SJSA1 (cell line): ENCODE measurements at regions not wholly inside any gene's neighbourhood (a gene's known extent, or its start where the extent isn't known, plus 50 kb on each side); places are given as distances from the start of the nearest gene placed in this dataset.
"Not testable (repeated sequence)": the region's sequence is repeated elsewhere in the genome, so short reads cannot be mapped to it uniquely, and the experiment has no call there.

ENCODE experiments used
- DNase-seq, 2 experiments: peaks; one replicate each; pipeline ENCODE4 v3.0.0-alpha.2; 2015 to 2020; ENCODE audit warnings: low spot score in 2 of 2, low read depth in 1 of 2
- H3K27ac ChIP-seq: fragments of 250-450 bp; sonication (Bioruptor Pico); 2 replicates; pipeline ENCODE4 v1.5.1; 2020; ENCODE audit warnings: mild to moderate bottlenecking, moderate library complexity
- H3K27me3 ChIP-seq: fragments of 250-450 bp; sonication (Bioruptor Pico); replicated peaks from 2 replicates; pipeline ENCODE4 v1.5.1; 2020; ENCODE audit warnings: mild to moderate bottlenecking, moderate library complexity
- H3K36me3 ChIP-seq: fragments of 250-450 bp; sonication (Bioruptor Pico); 2 replicates; pipeline ENCODE4 v1.5.1; 2020; ENCODE audit warnings: mild to moderate bottlenecking
- H3K4me1 ChIP-seq: fragments of 250-450 bp; sonication (Bioruptor Pico); replicated peaks from 2 replicates; pipeline ENCODE4 v1.6.1; 2021; ENCODE audit warnings: mild to moderate bottlenecking
- H3K4me3 ChIP-seq: fragments of 250-450 bp; sonication (Bioruptor Pico); 2 replicates; pipeline ENCODE4 v1.5.1; 2020; ENCODE audit warnings: mild to moderate bottlenecking
- H3K9me3 ChIP-seq: fragments of 250-450 bp; sonication (Bioruptor Pico); replicated peaks from 2 replicates; pipeline ENCODE4 v1.5.1; 2020; ENCODE audit warnings: mild to moderate bottlenecking

GRCh38 chrY:7805624-7806023 lies 894.1 kb upstream of the AMELY start:
- H3K27ac ChIP-seq: no peak overlapping the region
- H3K36me3 ChIP-seq: no peaks in the 10 kb centered on the region
- peaks cover 11% of the 10 kb centered on the region for H3K4me1 ChIP-seq
- H3K4me3 ChIP-seq: no peak overlapping the region
- no peaks in the 10 kb centered on the region for H3K27me3 ChIP-seq
- no peak for DNase-seq
- no peaks in the 10 kb centered on the region for H3K9me3 ChIP-seq

- H3K9me3 ChIP-seq: no peaks in the 10 kb centered on the region
- no peak overlapping the region for H3K27ac ChIP-seq
- peaks cover 11% of the 10 kb centered on the region for H3K4me1 ChIP-seq
- no peak overlapping the region for H3K4me3 ChIP-seq
- DNase-seq: no peak
- no peaks in the 10 kb centered on the region for H3K27me3 ChIP-seq
- no peaks in the 10 kb centered on the region for H3K36me3 ChIP-seq
Observed at GRCh38 chrY:7803737-7804136, 892.2 kb upstream of the AMELY start.

GRCh38 chrY:7796128-7796527 lies 884.6 kb upstream of the AMELY start:
- Histone ChIP-seq H3K27me3 (no peaks in the 10 kb centered on the region), H3K4me1 (no peaks in the 10 kb centered on the region), H3K27ac (no peak overlapping the region), H3K9me3 (no peaks in the 10 kb centered on the region), H3K4me3 (no peak overlapping the region), H3K36me3 (no peaks in the 10 kb centered on the region)
- DNase-seq: no peak

- peak; percentile 14 to 41 for DNase-seq
Observed at GRCh38 chrY:7794441-7794840, 882.9 kb upstream of the AMELY start.

GRCh38 chrY:7793989-7794388 lies 882.4 kb upstream of the AMELY start:
- no peaks in the 10 kb centered on the region for H3K4me1 ChIP-seq
- no peaks in the 10 kb centered on the region for H3K9me3 ChIP-seq
- no peak overlapping the region for H3K4me3 ChIP-seq
- no peaks in the 10 kb centered on the region for H3K27me3 ChIP-seq
- no peak overlapping the region for H3K27ac ChIP-seq
- DNase-seq: peak in 1 of 2 experiments; percentile 18
- H3K36me3 ChIP-seq: no peaks in the 10 kb centered on the region

More at GRCh38 chrY:7794441-7794840, 882.9 kb upstream of the AMELY start:
- no peak overlapping the region for H3K27ac ChIP-seq
- H3K4me1 ChIP-seq: no peaks in the 10 kb centered on the region
- no peaks in the 10 kb centered on the region for H3K9me3 ChIP-seq
- no peaks in the 10 kb centered on the region for H3K27me3 ChIP-seq
- no peak overlapping the region for H3K4me3 ChIP-seq
- H3K36me3 ChIP-seq: no peaks in the 10 kb centered on the region

- no peak for DNase-seq
- Histone ChIP-seq H3K4me3 (no peak overlapping the region), H3K9me3 (no peaks in the 10 kb centered on the region), H3K27ac (no peak overlapping the region), H3K36me3 (no peaks in the 10 kb centered on the region), H3K4me1 (no peaks in the 10 kb centered on the region), H3K27me3 (no peaks in the 10 kb centered on the region)
Observed at GRCh38 chrY:7792431-7792830, 880.9 kb upstream of the AMELY start.

- Histone ChIP-seq H3K9me3 (no peaks in the 10 kb centered on the region), H3K4me3 (no peak overlapping the region), H3K4me1 (no peaks in the 10 kb centered on the region), H3K27me3 (no peaks in the 10 kb centered on the region), H3K27ac (no peak overlapping the region), H3K36me3 (no peaks in the 10 kb centered on the region)
- no peak for DNase-seq
Observed at GRCh38 chrY:7781501-7781900, 869.9 kb upstream of the AMELY start.

GRCh38 chrY:7775436-7775835 lies 863.9 kb upstream of the AMELY start:
- H3K36me3 ChIP-seq, H3K27ac ChIP-seq, H3K27me3 ChIP-seq, H3K4me1 ChIP-seq, H3K9me3 ChIP-seq, H3K4me3 ChIP-seq, DNase-seq: not testable (repeated sequence)

GRCh38 chrY:7771771-7772170 lies 860.2 kb upstream of the AMELY start:
- H3K9me3 ChIP-seq: no peaks in the 10 kb centered on the region
- no peak overlapping the region for H3K4me3 ChIP-seq
- no peak overlapping the region for H3K27ac ChIP-seq
- no peaks in the 10 kb centered on the region for H3K4me1 ChIP-seq
- no peak for DNase-seq
- no peaks in the 10 kb centered on the region for H3K27me3 ChIP-seq
- no peaks in the 10 kb centered on the region for H3K36me3 ChIP-seq

GRCh38 chrY:7769790-7770375 lies 858.3 kb upstream of the AMELY start:
- Histone ChIP-seq H3K36me3 (no peaks in the 10 kb centered on the region), H3K4me3 (no peak overlapping the region), H3K9me3 (no peaks in the 10 kb centered on the region), H3K27me3 (no peaks in the 10 kb centered on the region), H3K27ac (no peak overlapping the region), H3K4me1 (no peaks in the 10 kb centered on the region)
- DNase-seq: no peak

- DNase-seq: no peak
- Histone ChIP-seq H3K27ac (no peak overlapping the region), H3K36me3 (no peaks in the 10 kb centered on the region), H3K4me3 (no peak overlapping the region), H3K9me3 (no peaks in the 10 kb centered on the region), H3K27me3 (no peaks in the 10 kb centered on the region), H3K4me1 (no peaks in the 10 kb centered on the region)
Observed at GRCh38 chrY:7768901-7769300, 857.3 kb upstream of the AMELY start.

GRCh38 chrY:7753711-7754110 lies 842.2 kb upstream of the AMELY start:
- no peaks in the 10 kb centered on the region for H3K4me1 ChIP-seq
- no peak overlapping the region for H3K27ac ChIP-seq
- H3K36me3 ChIP-seq: no peaks in the 10 kb centered on the region
- no peaks in the 10 kb centered on the region for H3K27me3 ChIP-seq
- no peak for DNase-seq
- no peaks in the 10 kb centered on the region for H3K9me3 ChIP-seq
- H3K4me3 ChIP-seq: no peak overlapping the region

GRCh38 chrY:7746781-7747180 lies 835.2 kb upstream of the AMELY start:
- H3K9me3 ChIP-seq: no peaks in the 10 kb centered on the region
- no peak overlapping the region for H3K4me3 ChIP-seq
- H3K4me1 ChIP-seq: no peaks in the 10 kb centered on the region
- H3K36me3 ChIP-seq: no peaks in the 10 kb centered on the region
- no peak overlapping the region for H3K27ac ChIP-seq
- no peaks in the 10 kb centered on the region for H3K27me3 ChIP-seq
- no peak for DNase-seq

GRCh38 chrY:7745581-7745901 lies 834.0 kb upstream of the AMELY start:
- no peak overlapping the region for H3K27ac ChIP-seq
- H3K4me1 ChIP-seq: no peaks in the 10 kb centered on the region
- no peak for DNase-seq
- no peaks in the 10 kb centered on the region for H3K27me3 ChIP-seq
- no peaks in the 10 kb centered on the region for H3K9me3 ChIP-seq
- no peaks in the 10 kb centered on the region for H3K36me3 ChIP-seq
- H3K4me3 ChIP-seq: no peak overlapping the region
